ENCODE measurements at regions not wholly inside any gene's neighbourhood (a gene's known extent, or its start where the extent isn't known, plus 50 kb on each side); places are given as distances from the start of the nearest gene placed in this dataset.
A peak's percentile ranks its signal among the peaks of the same experiment; 100 is the strongest.

GRCh38 chr15:92788196-92788595, 111.9 kb upstream of the CHD2 start:
- no peak for TF ChIP-seq CTCF (IDR thresholded peaks at IDR 0.05)

GRCh38 chr15:92796161-92796611, 103.9 kb upstream of the CHD2 start:
- TF ChIP-seq CTCF (IDR thresholded peaks at IDR 0.05): no peak

GRCh38 chr15:92797168-92798052, 102.7 kb upstream of the CHD2 start:
- TF ChIP-seq CTCF (IDR thresholded peaks at IDR 0.05): peak; percentile 80

- TF ChIP-seq CTCF (IDR thresholded peaks at IDR 0.05): no peak
Observed at GRCh38 chr15:92800013-92800412, 100.1 kb upstream of the CHD2 start.

- no peak for TF ChIP-seq CTCF (IDR thresholded peaks at IDR 0.05)
Observed at GRCh38 chr15:92801774-92802464, 98.2 kb upstream of the CHD2 start.

GRCh38 chr15:92803536-92803851, 96.6 kb upstream of the CHD2 start:
- TF ChIP-seq CTCF (IDR thresholded peaks at IDR 0.05): no peak

- no peak for TF ChIP-seq CTCF (IDR thresholded peaks at IDR 0.05)
Observed at GRCh38 chr15:92803852-92804609, 96.1 kb upstream of the CHD2 start.
